ENCODE measurements at regions not wholly inside any gene's neighbourhood (a gene's known extent, or its start where the extent isn't known, plus 50 kb on each side); places are given as distances from the start of the nearest gene placed in this dataset.

DNA sequence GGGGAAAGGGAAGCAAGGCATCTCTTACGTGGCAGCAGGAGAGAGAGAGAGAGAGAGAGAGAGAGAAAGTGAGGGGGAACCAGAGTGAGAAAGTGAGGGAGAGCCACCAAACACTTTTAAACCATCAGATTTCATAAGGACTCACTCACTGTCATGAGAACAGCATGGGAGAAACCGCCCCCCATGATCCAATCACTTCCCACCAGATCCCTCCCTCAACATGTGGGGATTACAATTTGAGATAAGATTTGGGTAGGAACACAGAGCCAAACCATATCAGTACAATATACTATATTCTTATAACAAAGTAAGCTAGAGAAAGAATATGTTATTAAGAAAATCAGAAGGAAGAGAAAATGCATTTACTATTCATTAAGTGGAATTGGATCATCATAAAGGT, 53.7 kb upstream of the PLXNC1 start:
- TF ChIP-seq, protein P1, sequence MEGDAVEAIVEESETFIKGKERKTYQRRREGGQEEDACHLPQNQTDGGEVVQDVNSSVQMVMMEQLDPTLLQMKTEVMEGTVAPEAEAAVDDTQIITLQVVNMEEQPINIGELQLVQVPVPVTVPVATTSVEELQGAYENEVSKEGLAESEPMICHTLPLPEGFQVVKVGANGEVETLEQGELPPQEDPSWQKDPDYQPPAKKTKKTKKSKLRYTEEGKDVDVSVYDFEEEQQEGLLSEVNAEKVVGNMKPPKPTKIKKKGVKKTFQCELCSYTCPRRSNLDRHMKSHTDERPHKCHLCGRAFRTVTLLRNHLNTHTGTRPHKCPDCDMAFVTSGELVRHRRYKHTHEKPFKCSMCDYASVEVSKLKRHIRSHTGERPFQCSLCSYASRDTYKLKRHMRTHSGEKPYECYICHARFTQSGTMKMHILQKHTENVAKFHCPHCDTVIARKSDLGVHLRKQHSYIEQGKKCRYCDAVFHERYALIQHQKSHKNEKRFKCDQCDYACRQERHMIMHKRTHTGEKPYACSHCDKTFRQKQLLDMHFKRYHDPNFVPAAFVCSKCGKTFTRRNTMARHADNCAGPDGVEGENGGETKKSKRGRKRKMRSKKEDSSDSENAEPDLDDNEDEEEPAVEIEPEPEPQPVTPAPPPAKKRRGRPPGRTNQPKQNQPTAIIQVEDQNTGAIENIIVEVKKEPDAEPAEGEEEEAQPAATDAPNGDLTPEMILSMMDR (conservative IDR thresholded peaks at IDR 0.05; ENCODE audit: low read depth, low read length), result no peak
- DNase-seq (ENCODE audit: low read depth), result no peak
- H3K4me3 ChIP-seq (ENCODE audit: low read length), result no peak overlapping the region

DNA sequence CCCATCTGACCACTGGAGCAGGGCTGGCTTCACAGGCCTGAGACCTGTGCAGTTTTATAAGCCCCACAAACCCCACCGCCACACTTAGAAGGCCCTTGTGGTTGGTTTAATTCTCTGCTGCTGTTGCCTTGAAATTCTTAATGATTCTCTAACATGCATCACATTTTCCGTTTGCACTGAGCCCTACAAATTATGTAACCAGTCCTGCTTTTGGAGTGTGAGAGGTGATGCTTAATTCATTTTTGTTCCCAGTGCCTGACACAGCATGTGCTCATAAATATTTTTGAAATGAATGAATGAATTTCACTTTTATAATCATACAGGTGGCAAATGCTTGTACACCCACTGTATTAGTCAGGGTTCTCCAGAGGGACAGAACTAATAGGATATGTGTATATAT, 52.8 kb upstream of the PLXNC1 start:
- H3K4me3 ChIP-seq (ENCODE audit: low read length), result no peak overlapping the region
- DNase-seq (ENCODE audit: low read depth), result no peak
- TF ChIP-seq, protein P1 (conservative IDR thresholded peaks at IDR 0.05; ENCODE audit: low read depth, low read length), result no peak

DNA sequence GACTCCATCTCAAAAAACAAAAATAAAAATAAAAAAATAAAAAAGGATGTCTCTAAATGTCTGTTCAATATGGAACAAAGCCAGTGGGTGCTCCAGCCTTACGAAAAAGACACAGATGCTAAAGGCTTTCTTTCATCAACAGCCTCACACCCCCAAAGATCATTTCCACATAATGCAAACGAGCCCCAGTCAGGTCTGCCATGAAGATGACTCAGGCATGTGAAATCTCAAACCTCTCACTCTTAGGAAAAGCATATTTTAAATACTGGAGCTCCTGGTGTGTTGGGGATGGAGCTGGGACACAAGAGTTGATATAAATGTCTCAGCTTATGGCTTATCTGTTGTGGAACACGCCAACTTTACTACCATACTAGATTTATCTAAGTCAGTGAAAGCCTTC, 49.9 kb upstream of the PLXNC1 start:
- TF ChIP-seq, protein P1 (conservative IDR thresholded peaks at IDR 0.05; ENCODE audit: low read depth, low read length), result no peak
- no peak for DNase-seq (ENCODE audit: low read depth)
- no peak overlapping the region for H3K4me3 ChIP-seq (ENCODE audit: low read length)
